Esophagus muscularis mucosa (tissue), 3 donors: ENCODE measurements at regions not wholly inside any gene's neighbourhood (a gene's known extent, or its start where the extent isn't known, plus 50 kb on each side); places are given as distances from the start of the nearest gene placed in this dataset.

ENCODE experiments used
- CTCF ChIP-seq, 3 experiments: fragments of 200-600 bp in 2 of 3; fragments of 450-650 bp in 1 of 3; sonication (generic) in 2 of 3; IDR thresholded peaks; one replicate each; pipeline ENCODE4 v1.5.1; 2017 to 2019; ENCODE audit warnings: antibody characterized with exemption in 3 of 3, mild to moderate bottlenecking in 2 of 3, moderate library complexity in 1 of 3
- POLR2A ChIP-seq: fragments of 450-650 bp; IDR thresholded peaks from one replicate; pipeline ENCODE4 v1.6.1; 2017; ENCODE audit warnings: antibody characterized with exemption, moderate library complexity, mild to moderate bottlenecking, low read depth

GRCh38 chr20:40813029-40813431 is 124.0 kb upstream of the MAFB start:
- TF ChIP-seq POLR2A (no peak), CTCF (IDR thresholded peaks at IDR 0.05) (no peak)
